Prostate gland (tissue), 2 donors: ENCODE measurements at regions not wholly inside any gene's neighbourhood (a gene's known extent, or its start where the extent isn't known, plus 50 kb on each side); places are given as distances from the start of the nearest gene placed in this dataset.

Experiments used
- POLR2A ChIP-seq: fragments of 450-650 bp; IDR thresholded peaks from one replicate; pipeline ENCODE4 v1.6.1; 2016; ENCODE audit warnings: antibody characterized with exemption, mild to moderate bottlenecking
- TF ChIP-seq, protein P1 (sequence below), 4 experiments: fragments of 200-600 bp in 2 of 4; fragments of 450-650 bp in 2 of 4; sonication (generic) in 2 of 4; IDR thresholded peaks; 1 replicate in 3 of 4; 2 replicates in 1 of 4; pipeline ENCODE4 v1.5.1; 2016 to 2019; ENCODE audit warnings: antibody characterized with exemption in 4 of 4, mild to moderate bottlenecking in 2 of 4, moderate library complexity in 2 of 4

- TF ChIP-seq, protein P1, sequence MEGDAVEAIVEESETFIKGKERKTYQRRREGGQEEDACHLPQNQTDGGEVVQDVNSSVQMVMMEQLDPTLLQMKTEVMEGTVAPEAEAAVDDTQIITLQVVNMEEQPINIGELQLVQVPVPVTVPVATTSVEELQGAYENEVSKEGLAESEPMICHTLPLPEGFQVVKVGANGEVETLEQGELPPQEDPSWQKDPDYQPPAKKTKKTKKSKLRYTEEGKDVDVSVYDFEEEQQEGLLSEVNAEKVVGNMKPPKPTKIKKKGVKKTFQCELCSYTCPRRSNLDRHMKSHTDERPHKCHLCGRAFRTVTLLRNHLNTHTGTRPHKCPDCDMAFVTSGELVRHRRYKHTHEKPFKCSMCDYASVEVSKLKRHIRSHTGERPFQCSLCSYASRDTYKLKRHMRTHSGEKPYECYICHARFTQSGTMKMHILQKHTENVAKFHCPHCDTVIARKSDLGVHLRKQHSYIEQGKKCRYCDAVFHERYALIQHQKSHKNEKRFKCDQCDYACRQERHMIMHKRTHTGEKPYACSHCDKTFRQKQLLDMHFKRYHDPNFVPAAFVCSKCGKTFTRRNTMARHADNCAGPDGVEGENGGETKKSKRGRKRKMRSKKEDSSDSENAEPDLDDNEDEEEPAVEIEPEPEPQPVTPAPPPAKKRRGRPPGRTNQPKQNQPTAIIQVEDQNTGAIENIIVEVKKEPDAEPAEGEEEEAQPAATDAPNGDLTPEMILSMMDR (IDR thresholded peaks at IDR 0.05) = no peak
- TF ChIP-seq POLR2A = no peak
Measured at GRCh38 chr6:159455700-159456274, 237.3 kb downstream of the SOD2 start.
